ENCODE measurements at regions not wholly inside any gene's neighbourhood (a gene's known extent, or its start where the extent isn't known, plus 50 kb on each side); places are given as distances from the start of the nearest gene placed in this dataset.

DNA sequence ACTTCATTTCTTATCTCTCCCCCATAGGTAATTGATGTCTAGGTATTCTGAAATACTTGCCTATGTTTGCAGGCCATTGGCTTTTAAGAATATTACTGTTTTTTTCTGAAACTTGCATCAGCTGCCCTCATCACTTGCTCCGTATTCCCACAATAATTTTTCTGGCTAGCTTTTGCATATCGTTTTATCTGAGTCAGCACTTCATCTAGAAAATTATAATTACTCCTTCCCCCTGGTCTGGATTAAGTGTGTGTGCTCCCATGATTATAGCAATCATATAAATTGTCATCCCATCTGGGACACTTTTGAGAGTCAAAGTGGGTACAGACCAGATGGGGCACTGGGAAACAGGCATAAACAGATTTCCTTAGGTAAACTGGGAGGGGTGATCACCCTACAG, 583.2 kb upstream of the B3GALT2 start:
- DNase-seq, result no peak

DNA sequence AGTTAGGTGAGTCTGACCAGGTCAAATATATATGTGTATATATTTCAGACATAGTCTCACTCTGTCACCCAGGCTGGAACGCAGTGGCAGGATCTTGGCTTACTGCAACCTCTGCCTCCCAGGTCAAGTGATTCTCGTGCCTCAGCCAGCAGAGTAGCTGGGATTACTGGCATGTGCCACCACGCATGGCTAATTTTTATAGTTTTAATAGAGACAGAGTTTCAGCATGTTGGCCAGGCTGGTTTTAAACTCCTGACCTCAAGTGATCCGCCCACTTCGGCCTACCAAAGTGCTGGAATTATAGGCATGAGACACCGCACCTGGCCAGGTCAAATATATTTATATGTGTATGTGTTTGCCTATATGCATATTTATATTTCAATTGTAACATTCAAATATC, 581.5 kb upstream of the B3GALT2 start:
- no peak for DNase-seq

DNA sequence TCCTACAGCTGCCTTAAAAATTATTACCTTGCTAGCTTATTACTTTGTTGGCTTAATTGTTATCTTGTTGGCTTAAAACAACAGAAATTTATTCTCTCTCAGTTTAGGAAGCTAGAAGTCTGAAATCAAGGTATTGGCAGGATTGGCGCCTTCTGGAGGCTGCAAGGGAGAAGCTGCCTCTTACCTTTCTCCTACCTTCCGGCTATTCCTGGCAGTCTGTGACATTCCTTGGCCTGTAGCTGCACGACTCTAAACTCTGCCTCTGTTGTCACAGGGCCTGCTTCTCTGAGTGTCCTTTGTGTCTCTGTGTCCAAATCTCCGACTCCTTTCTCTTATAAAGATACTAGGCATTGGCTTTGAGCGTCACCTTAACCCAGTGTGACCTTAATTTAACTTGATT, 579.9 kb upstream of the B3GALT2 start:
- DNase-seq, result no peak

DNA sequence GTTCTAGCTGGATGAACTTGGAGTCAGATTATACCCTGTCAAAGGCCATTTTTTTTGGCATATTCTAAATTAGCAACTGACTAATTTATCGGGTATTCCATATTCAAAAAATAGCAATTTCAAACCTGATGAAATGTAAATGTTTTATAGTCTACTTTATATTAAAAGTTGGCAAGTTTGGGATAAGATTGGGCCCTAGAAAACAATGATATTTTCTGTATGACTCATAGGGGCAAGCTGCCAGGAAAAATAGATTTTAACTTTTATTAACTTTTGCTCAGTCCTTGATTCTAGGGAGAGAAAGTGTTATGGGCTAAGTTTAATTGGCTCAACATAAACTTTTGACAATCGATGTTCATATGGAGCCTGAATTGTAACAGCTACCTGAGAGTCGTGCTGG, 576.9 kb upstream of the B3GALT2 start:
- DNase-seq, result peak; percentile 57

DNA sequence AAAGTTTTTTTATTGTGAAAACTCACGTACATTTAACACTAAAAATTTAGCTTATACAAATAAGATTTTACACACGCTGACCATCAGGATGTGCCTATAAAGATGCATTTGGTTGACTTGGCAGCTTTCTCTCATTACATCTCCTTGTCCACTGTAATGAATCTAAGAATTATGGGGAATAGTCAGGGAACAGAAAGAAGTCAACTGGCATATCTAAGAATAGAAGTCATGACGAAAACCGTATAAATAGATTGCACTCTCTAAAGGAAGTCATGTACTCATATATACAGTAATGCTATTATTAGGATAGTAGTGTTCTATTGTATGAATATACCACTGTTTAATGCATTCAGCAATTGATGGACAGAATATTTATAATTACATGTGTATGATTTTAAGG, 575.8 kb upstream of the B3GALT2 start:
- no peak for DNase-seq

DNA sequence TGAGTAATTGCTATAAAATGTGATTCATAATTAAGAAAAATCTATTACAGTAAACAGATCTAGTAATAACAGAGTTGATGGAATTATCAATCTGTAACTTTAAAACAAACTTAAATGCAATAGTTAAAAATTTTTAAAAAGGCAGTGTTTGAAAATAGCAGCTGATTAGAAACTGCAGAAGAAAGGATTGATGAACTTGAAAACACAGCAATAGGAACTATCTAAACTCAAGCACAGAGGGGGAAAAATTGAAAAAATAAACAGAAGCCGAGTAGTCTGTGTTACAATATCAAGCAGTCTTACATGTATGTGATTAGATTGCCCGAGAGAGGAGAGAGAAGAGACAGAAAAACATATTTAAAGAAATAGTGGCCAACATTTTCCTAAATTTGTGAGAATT, 569.0 kb upstream of the B3GALT2 start:
- no peak for DNase-seq

DNA sequence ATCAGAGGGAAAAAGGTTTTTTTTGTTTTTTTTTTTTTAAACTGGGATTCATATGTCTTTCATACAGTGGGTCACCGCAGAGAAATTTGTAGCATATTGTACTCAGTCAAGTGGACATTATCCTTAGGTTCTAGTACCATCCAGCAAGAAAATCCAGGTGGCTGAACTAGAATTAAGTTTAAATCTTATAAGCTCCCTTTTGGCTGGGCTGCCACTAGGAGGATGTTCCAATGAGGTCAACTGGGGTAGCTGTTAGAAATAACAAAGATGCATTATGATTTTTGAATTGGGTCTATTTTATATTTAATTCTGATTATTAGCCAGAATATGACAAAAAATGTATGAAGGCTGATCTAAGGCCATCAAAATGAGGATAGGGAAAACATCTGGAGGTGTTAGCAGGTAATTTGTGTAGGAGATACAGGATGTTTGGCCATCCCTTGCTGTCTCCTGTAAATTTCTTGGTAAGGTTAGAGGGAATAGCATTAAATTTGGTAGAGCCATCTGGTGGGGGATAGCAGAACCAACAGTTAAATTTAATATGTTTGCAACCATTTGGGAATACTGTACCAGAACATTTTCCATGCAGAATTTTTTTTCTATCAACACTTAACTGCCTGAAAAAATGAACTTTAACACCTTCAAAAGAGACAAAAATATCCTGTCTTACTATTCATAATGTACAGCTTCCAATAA, 568.5 kb upstream of the B3GALT2 start:
- DNase-seq, result no peak

DNA sequence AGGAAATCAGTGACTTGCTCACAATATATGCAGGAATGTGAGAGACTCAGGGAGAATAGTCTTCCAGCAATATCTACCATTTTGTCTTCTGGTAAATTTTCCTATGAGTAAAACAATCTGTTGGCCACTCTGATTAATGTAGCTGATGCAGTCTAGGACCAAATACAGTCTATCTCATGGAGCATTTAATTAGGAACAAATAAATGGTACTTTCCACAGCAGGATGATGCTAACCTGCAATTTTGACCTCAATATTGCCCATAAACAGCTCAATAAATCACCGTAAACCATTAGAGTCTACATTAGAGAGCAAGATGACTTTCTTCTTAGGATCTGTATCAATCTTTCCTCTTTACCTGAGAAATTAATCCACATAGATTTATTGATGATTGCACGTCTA, 567.7 kb upstream of the B3GALT2 start:
- no peak for DNase-seq

DNA sequence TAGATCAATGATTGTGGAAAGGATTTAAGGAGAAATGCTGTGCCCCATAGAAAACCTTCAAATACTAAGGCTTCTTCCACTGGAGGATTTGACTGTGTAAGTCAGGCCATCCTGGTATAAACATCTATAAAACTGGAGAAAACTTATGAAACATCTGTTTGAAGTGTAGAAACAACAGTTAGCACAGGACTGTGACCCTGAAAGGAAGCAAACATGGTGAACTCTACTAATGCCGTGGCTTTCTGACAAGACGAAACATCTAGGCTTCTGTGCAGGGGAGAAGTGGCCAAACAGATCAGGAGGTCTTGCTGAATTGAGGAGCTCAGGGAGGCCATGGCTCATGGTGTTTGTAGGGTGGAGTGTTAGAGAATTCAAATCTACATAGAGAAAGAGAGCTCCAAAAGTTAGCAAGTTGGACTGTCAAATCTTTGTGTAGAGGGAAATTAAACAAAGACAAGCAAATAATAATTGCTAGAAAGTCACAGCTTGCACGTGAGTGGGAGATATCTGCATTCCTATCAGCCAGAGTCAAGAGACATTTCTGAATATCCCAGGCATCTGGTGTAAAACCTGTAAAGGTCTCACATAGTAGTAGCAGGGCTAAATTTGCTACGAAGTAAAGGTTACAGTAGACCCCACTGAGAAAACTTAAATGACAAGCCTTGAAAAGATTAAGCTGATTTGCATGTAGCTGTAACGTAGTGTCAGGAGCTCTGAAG, 566.8 kb upstream of the B3GALT2 start:
- no peak for DNase-seq

DNA sequence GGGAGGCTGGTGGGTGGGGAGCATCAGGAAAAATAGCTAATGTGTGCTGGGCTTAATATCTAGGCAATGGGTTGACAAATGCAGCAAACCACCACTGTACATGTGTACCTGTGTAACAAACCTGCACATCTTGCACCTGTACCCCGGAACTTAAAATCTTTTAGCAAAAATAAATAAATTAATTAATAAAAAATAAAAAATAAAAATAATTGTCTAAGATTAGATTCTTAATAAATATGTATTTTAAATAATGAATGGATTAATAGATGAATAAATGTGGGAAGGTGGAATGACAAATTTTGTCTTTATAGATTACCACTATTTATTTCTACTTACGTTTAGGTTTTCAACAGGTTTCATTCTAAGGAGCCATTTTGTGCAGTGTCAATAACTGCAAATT, 563.5 kb upstream of the B3GALT2 start:
- DNase-seq, result no peak

DNA sequence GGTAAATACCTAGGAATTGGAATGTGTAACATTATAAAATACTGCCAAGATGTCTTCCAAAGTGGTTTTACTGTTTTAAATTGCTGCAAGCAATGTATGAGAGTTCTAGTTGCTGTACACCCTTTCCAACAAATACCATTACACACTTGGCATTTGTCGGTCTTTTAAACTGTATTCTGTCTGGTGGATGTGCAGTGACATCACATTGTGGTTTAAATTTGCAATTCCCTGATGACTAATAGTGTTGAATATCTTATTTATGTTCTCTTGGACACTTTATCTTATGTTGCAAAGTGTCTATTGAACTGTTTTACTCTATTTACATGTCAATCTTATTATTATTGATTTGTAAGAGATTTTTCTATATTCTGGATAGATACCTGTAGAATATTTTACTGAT, 561.2 kb upstream of the B3GALT2 start:
- peak; percentile 23 for DNase-seq

DNA sequence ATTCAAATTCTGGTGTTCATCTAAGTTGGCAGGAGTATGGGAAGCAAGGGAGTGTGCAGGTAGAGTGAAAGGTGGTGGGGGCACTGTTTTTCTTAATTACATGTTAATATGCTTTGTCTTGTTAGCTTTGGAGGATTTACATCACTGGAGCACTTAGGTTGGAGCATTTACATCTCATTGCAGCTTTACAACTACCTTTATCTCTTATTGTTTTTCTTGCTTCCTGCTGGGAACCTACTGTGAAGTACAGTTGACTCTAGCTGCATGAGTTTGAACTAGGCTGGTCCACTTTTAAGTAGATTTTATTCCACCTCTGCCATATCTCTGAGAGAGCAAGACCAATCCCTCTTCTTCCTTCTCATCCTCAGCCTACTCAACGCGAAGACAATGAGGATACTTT, 554.8 kb upstream of the B3GALT2 start:
- DNase-seq, result no peak

DNA sequence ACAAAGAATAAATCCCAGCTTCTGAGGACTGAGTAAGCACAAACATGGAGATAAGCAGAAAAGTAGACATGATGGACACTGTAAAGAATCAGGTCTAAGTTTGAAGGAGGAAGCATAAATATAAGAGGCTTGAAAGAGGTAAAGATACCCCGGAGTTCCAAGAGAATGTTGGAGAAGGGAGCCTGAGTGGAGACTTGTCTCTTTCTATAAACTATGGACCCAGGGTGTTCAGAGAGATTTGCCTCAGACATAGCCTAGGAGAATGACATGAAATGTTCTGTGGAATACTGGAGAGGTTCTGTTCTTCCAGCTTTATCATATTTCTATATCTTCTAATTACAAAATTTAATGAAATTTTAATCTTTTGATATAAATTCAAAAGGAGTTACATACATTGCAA, 554.3 kb upstream of the B3GALT2 start:
- no peak for DNase-seq

DNA sequence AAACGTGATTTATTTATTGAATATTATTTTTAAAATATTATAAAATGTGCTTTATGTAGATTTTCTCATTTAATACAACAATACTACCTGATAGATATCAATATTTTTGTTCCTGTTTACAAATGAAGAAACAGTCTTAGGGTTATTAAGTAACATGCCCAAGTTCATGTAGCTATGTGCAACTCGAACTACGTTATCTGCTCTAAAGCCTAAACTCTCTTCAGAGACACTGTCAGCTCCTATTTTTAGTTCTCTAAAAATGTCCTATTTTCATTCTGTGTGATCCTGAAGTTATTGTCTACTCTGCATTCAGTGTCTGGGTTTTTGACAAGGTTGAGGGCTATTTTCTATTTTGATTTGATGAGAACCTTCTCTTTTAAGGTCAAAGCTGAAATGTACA, 550.1 kb upstream of the B3GALT2 start:
- no peak for DNase-seq

DNA sequence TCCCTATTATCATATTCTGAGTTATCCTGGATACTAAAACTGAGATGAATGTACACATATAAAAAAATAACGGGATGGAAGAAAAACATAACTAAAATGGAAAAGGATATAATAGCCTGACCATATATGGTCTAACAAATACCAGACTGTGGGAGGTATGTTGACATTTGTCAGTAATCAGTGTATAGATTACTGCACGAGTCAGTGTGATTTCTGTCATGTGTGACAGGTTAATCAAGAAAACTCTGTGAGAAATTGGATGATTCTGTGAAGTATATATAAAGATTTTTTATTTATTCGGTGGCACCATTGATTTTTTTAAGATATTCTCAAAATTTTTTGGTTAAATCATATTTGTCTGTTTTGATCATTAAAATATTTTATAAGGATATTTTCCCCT, 547.3 kb upstream of the B3GALT2 start:
- no peak for DNase-seq

DNA sequence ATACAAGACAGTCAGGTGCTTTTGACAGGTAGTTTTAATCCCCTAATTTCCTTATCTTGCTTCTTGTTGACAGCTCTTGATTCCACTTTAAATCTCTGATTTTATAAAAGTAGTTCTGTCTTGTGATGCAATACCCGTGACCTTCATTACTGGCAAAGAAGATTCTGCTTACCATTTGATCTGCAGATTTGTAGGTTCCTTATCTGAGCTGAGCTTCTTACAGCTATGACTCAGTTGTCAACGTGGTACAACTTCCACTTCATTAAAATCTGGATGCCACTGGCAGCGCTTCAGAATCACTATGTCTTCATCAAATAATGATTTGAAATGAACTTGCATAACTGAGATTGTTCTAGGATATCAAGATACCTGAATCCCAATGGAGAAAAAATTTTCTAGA, 543.6 kb upstream of the B3GALT2 start:
- DNase-seq, result no peak

DNA sequence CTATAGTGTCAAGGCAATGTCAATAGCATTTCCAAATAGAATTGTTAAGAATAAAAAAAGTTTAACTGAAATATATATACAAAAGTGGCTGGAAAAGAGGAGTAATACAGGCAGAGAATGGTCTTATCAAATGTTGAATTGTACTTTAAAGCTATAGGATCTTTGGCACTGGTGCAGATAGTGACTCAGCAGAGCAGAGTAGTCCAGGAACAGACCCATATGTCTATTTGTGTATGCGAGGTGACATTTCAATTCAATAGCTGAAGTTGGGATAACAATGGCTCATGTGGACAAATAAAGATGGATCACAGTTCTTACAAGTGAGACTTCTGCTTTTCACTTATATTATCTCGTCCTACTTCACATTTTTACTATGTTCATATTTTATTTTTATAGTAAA, 543.0 kb upstream of the B3GALT2 start:
- DNase-seq, result peak; percentile 46

DNA sequence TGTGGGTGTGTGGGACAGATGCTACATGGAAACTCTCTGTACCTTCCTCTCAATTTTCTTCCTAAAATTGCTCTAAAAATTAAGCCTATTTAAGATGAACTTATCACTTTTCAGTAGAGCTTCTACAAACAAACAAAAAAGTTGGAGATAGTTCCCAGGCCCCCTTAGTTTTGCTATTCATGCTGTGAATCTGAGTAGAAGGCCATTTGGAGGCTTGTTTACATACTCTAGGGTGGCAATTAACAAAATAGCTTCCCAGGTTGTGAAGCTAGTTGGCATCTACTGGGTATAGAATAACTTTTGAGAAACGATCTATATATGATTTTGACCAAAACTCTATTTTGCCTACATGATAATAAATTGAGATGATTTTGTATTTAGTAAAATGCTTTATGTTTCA, 541.4 kb upstream of the B3GALT2 start:
- DNase-seq, result no peak

DNA sequence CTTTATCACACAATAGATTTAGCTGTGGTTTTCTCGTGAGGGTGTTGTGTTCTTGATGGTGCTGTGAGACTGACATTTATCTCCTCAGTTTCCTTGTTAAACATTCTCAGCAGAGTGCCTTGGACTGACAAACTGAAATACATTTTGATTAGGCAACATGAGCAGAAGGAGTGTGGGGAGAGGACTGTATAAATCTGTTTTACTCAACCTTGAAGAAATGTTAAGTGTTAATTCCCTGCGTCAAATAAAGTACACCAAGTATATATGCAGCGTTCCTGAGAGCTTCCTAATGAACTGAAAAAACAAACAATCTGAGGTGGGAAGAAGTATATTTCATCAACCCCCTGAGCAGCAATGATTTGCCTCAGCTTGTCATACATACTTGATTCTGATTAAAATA, 540.3 kb upstream of the B3GALT2 start:
- DNase-seq, result no peak

DNA sequence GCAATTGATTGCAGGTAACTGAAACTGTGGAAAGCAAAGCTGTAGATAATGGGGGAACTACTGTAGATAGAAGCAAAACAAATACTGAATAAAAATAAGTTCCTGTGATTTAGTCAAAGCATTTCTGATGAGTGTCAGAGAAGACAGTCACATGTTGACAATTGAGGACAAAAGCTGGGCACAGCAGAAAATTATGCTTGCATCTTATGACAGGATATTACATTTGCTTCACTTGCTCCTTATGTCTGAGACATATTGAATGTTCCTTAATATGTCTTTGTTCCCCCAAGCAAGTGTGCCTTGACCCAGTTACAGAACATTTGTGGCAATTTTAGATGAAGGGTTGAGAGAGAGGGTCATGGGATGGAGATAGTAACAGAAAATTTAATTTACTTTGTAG, 526.0 kb upstream of the B3GALT2 start:
- no peak for DNase-seq

DNA sequence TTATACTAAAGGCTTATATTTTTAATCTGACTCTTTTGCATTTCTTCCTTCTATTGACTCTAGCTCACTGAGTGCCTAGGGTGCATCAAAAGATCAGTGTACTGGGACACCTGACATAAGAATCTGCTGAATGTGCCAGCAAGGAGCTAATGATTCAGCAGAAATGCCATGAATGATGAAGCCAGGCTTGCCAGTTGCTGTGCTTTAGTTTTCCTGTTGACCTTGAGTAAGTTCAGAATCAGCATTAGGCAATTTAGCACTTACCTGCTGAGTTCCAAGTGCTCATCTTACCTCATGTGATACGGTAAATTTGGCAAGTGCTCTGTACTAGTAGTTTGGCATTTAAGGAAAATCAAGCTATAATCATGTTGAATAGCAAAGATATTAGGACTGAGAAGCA, 523.2 kb upstream of the B3GALT2 start:
- DNase-seq, result no peak

DNA sequence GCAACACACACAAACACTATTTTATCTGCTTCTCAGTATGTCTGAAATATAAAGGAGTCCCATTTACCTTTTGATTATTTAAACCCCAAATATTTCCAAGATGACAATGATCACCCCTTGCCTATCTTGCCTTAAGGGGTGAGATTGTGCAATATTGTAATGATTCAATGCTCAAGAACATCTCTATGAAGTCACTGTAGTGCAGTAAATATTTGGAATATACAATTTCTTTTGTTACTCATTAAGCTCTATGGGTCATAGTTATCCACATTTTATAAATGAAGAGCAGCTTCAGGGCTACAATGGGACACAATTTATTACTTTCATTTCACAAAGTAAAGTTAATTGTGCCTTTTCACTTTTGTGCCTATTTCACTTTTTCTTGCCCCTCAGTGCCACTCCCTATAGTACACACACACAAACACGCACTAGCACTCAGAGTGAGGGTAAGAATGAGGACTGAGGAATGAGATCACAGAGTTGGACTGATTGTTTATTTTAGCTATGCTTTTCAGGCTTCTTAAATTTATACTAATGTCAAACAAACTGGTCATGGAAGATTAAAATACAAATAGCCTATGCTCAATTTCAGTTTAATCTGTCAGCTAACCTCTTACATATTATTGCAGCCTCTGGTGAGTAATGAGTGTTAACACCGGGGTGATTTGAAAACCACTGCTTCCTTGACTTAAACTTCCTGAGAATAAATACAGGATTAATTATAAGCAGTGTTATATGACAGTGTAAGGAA, 521.0 kb upstream of the B3GALT2 start:
- DNase-seq, result no peak

DNA sequence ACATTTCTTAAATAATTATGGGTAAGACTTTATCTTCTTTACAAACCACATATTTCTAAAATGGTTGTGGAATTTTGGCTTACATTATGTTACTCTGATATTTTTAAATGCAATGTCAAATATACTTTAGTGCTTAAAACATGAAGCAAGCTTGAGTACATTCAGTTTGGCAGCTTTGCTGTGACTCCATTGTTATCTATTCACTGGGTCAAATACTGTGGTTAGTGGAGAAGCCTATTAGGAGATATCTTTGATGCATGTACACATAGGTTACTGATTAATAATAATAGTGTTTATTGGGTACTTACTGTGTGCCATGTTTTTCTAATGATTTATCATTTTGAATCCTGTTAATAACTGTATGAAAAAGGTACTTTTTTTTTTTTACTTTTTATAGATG, 520.4 kb upstream of the B3GALT2 start:
- DNase-seq, result no peak

DNA sequence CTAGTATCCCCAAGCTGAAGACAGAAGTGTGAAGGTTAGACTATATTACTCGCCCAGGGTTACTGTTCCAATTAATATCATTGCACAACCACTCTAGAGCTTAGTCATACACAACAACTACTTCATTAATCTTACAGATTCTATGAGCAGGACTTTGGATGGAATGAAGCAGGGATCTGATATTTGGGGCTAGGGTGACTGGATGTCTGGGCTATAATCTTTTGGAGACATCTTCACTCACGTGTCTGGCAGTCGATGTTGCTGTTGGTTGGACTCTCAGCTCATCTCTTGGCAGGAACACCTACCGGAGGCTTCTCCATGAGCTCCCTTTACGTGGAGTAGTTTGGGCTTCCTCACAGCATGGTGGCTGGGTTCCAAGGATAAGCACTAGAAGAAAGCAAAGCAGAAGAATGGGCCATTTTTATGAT, 519.2 kb upstream of the B3GALT2 start:
- DNase-seq, result no peak

All from fibroblast of skin of back (primary cell).